ENCODE measurements at regions not wholly inside any gene's neighbourhood (a gene's known extent, or its start where the extent isn't known, plus 50 kb on each side); places are given as distances from the start of the nearest gene placed in this dataset.
A peak's percentile ranks its signal among the peaks of the same experiment; 100 is the strongest.

GRCh38 chr4:183571350-183571941 is 66.6 kb downstream of the ING2 start:
- TF ChIP-seq, protein P1, sequence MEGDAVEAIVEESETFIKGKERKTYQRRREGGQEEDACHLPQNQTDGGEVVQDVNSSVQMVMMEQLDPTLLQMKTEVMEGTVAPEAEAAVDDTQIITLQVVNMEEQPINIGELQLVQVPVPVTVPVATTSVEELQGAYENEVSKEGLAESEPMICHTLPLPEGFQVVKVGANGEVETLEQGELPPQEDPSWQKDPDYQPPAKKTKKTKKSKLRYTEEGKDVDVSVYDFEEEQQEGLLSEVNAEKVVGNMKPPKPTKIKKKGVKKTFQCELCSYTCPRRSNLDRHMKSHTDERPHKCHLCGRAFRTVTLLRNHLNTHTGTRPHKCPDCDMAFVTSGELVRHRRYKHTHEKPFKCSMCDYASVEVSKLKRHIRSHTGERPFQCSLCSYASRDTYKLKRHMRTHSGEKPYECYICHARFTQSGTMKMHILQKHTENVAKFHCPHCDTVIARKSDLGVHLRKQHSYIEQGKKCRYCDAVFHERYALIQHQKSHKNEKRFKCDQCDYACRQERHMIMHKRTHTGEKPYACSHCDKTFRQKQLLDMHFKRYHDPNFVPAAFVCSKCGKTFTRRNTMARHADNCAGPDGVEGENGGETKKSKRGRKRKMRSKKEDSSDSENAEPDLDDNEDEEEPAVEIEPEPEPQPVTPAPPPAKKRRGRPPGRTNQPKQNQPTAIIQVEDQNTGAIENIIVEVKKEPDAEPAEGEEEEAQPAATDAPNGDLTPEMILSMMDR (IDR thresholded peaks at IDR 0.05) = peak in 1 of 7 experiments; percentile 1
- peak in 1 of 3 donors; percentile 10 for TF ChIP-seq POLR2A (IDR thresholded peaks at IDR 0.05)

Measured in body of pancreas (tissue), 4 donors.